Kidney (tissue), 13 donors: ENCODE measurements at regions not wholly inside any gene's neighbourhood (a gene's known extent, or its start where the extent isn't known, plus 50 kb on each side); places are given as distances from the start of the nearest gene placed in this dataset.

ENCODE experiments used
- DNase-seq, 5 donors: peaks; one replicate each; pipeline ENCODE4 v3.0.0-alpha.2; 2013 to 2020
- FAIRE-seq: peaks from 2 replicates; lab custom pipeline; 2012; peaks lifted over from hg19 to GRCh38; lab: Jason Lieb, UNC
- H3K27ac ChIP-seq, 2 donors: one replicate each; pipeline ENCODE4 v1.7.0; 2013; ENCODE audit warnings: low read depth in 2 of 2, low read length in 2 of 2, inconsistent platforms in 1 of 2
- H3K27me3 ChIP-seq: one replicate; pipeline ENCODE4 v1.7.1; 2013; ENCODE audit warnings: low read length, inconsistent platforms; ENCODE audit not compliant: control insufficient read depth, insufficient read depth
- H3K36me3 ChIP-seq, 3 donors: one replicate each; pipeline versions ENCODE4 v1.7.0 to v1.7.1; 2013; ENCODE audit warnings: low read length in 3 of 3, control low read depth in 1 of 3, inconsistent platforms in 1 of 3; ENCODE audit not compliant: insufficient read depth in 3 of 3, control insufficient read depth in 2 of 3
- H3K4me1 ChIP-seq, 3 donors: one replicate each; pipeline versions ENCODE4 v1.7.0 to v1.7.1; 2013; ENCODE audit warnings: low read length in 3 of 3, inconsistent platforms in 1 of 3, low read depth in 1 of 3; ENCODE audit not compliant: control insufficient read depth in 2 of 3, insufficient read depth in 2 of 3
- H3K4me3 ChIP-seq, 3 donors: one replicate each; pipeline versions ENCODE4 v1.7.0 to v1.8.1; 2013; ENCODE audit warnings: low read length in 3 of 3, control low read depth in 1 of 3, inconsistent platforms in 1 of 3
- H3K9ac ChIP-seq, 3 donors: one replicate each; pipeline versions ENCODE4 v1.7.0 to v1.7.1; 2013; ENCODE audit warnings: low read length in 3 of 3, control low read depth in 1 of 3, inconsistent platforms in 1 of 3
- H3K9me3 ChIP-seq, 3 donors: one replicate each; pipeline versions ENCODE4 v1.7.0 to v1.7.1; 2013; ENCODE audit warnings: low read length in 3 of 3, control low read depth in 1 of 3, inconsistent platforms in 1 of 3; ENCODE audit not compliant: control insufficient read depth in 2 of 3, insufficient read depth in 1 of 3
- CTCF ChIP-seq: IDR thresholded peaks from 3 replicates; pipeline ENCODE4 v1.5.1; 2012; ENCODE audit warnings: mild to moderate bottlenecking, moderate library complexity, borderline replicate concordance; ENCODE audit not compliant: insufficient read depth; ENCODE audit errors: extremely low read depth
- intact Hi-C: fragments of 100-400 bp; cut with DNase I; formaldehyde crosslinking; loops from one replicate; pipeline ENCODE4 v1.11.1; 2022
- donor health status: control.
- donor health status: control.
- donor health status: control.
- donor health status: control.
- donor health status: control.
- donor health status: DM: yes; HTN: yes; CAD: no.
- donor health status: Normal renal cell carcinoma (clear cell type).

DNA sequence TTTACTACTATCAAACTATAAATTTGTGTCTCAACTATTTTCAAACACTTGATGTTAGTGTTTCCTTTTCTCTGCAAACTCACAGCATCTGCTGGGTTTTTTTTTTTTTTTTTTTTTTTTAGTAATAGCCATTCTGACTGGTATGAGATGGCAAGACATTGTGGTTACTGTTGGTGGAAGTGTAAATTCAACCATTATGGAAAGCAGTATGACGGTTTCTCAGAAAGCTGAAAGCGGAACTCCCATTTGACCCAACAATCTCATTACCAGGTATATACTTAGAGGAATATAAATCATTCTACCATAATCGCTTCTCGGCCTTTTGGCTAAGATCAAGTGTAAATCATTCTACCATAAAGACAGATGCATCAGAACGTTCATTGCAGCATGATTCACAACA is 608.3 kb upstream of the ZP4 start:
- Histone ChIP-seq H3K4me3 (no peak overlapping the region), H3K36me3 (no peaks in the 10 kb centered on the region), H3K9ac (no peak overlapping the region), H3K27me3 (no peaks in the 10 kb centered on the region), H3K27ac (no peak overlapping the region), H3K9me3 (no peaks in the 10 kb centered on the region), H3K4me1 (no peaks in the 10 kb centered on the region)
- no peak for TF ChIP-seq CTCF
- DNase-seq: no peak
- no peak for FAIRE-seq
- intact Hi-C loops: no loop called here

GRCh38 chr1:238492271-238492670 is 601.5 kb upstream of the ZP4 start:
- H3K9me3 ChIP-seq: no peaks in the 10 kb centered on the region
- no peak overlapping the region for H3K27ac ChIP-seq
- TF ChIP-seq CTCF: no peak
- H3K27me3 ChIP-seq: no peaks in the 10 kb centered on the region
- H3K4me3 ChIP-seq: no peak overlapping the region
- no peaks in the 10 kb centered on the region for H3K36me3 ChIP-seq
- intact Hi-C loops: no loop called here
- DNase-seq (no peak), FAIRE-seq (no peak)
- H3K4me1 ChIP-seq: no peaks in the 10 kb centered on the region
- H3K9ac ChIP-seq: no peak overlapping the region

- no peak for DNase-seq
- H3K27me3 ChIP-seq: no peaks in the 10 kb centered on the region
- no peak for TF ChIP-seq CTCF
- no peak overlapping the region for H3K27ac ChIP-seq
- intact Hi-C loops: no loop called here
- no peak for FAIRE-seq
- no peaks in the 10 kb centered on the region for H3K36me3 ChIP-seq
- H3K4me1 ChIP-seq: no peaks in the 10 kb centered on the region
- H3K4me3 ChIP-seq: no peak overlapping the region
- H3K9me3 ChIP-seq: no peaks in the 10 kb centered on the region
- no peak overlapping the region for H3K9ac ChIP-seq
These were observed 600.5 kb upstream of the ZP4 start for GRCh38 chr1:238491265-238491664.

- FAIRE-seq: no peak
These were observed 598.3 kb upstream of the ZP4 start for GRCh38 chr1:238489006-238489405.

More at GRCh38 chr1:238489006-238489405, 598.3 kb upstream of the ZP4 start:
- Histone ChIP-seq H3K27me3 (no peaks in the 10 kb centered on the region), H3K36me3 (no peaks in the 10 kb centered on the region), H3K27ac (no peak overlapping the region), H3K4me1 (no peaks in the 10 kb centered on the region), H3K9ac (no peak overlapping the region), H3K4me3 (no peak overlapping the region), H3K9me3 (no peaks in the 10 kb centered on the region)
- no peak for TF ChIP-seq CTCF
- no peak for DNase-seq
- intact Hi-C loops: no loop called here
